Chondrocyte (in vitro differentiated cells): ENCODE measurements at regions not wholly inside any gene's neighbourhood (a gene's known extent, or its start where the extent isn't known, plus 50 kb on each side); places are given as distances from the start of the nearest gene placed in this dataset.

Experiments used
- DNase-seq: peaks from one replicate; pipeline ENCODE4 v3.0.0; 2021; ENCODE audit warnings: mixed read lengths, low spot score
- H3K27ac Mint-ChIP-seq: one replicate; pipeline ENCODE4 v1.8.0; 2021; ENCODE audit warnings: mild to moderate bottlenecking, moderate library complexity, mixed read lengths; ENCODE audit not compliant: unreplicated experiment
- H3K27me3 Mint-ChIP-seq: 2 replicates; pipeline ENCODE4 v1.8.0; 2021; ENCODE audit warnings: low read depth, mixed read lengths
- H3K36me3 Mint-ChIP-seq: 2 replicates; pipeline ENCODE4 v1.8.0; 2021; ENCODE audit warnings: low read depth, mixed read lengths
- H3K4me1 Mint-ChIP-seq: 2 replicates; pipeline ENCODE4 v1.8.0; 2021; ENCODE audit warnings: low read depth, mild to moderate bottlenecking, mixed read lengths
- H3K4me3 Mint-ChIP-seq: one replicate; pipeline ENCODE4 v1.8.0; 2021; ENCODE audit warnings: mild to moderate bottlenecking, moderate library complexity, mixed read lengths; ENCODE audit not compliant: unreplicated experiment
- H3K9me3 Mint-ChIP-seq: 2 replicates; pipeline ENCODE4 v1.8.0; 2021; ENCODE audit warnings: low read depth, mixed read lengths
- CTCF ChIP-seq: fragments of 200-600 bp; sonication (generic); IDR thresholded peaks from 2 replicates; pipeline ENCODE4 v1.5.0; 2021; ENCODE audit warnings: antibody characterized with exemption, mild to moderate bottlenecking, moderate library complexity

- no peak overlapping the region for H3K4me3 Mint-ChIP-seq
- no peaks in the 10 kb centered on the region for H3K4me1 Mint-ChIP-seq
- H3K27me3 Mint-ChIP-seq: peaks cover 2% of the 10 kb centered on the region
- no peaks in the 10 kb centered on the region for H3K36me3 Mint-ChIP-seq
- TF ChIP-seq CTCF: no peak
- no peak overlapping the region for H3K27ac Mint-ChIP-seq
- no peaks in the 10 kb centered on the region for H3K9me3 Mint-ChIP-seq
- no peak for DNase-seq
Measured at GRCh38 chr15:98282656-98283332, 322.3 kb downstream of the ARRDC4 start.

- DNase-seq: no peak
- Mint-ChIP-seq H3K4me1 (no peaks in the 10 kb centered on the region), H3K36me3 (no peaks in the 10 kb centered on the region), H3K27ac (no peak overlapping the region), H3K4me3 (no peak overlapping the region), H3K27me3 (peaks cover 6% of the 10 kb centered on the region), H3K9me3 (no peaks in the 10 kb centered on the region)
- no peak for TF ChIP-seq CTCF
Measured at GRCh38 chr15:98286200-98286599, 325.7 kb downstream of the ARRDC4 start.

GRCh38 chr15:98286831-98287230 lies 326.3 kb downstream of the ARRDC4 start:
- H3K4me3 Mint-ChIP-seq: no peak overlapping the region
- no peaks in the 10 kb centered on the region for H3K4me1 Mint-ChIP-seq
- DNase-seq: no peak
- no peaks in the 10 kb centered on the region for H3K36me3 Mint-ChIP-seq
- TF ChIP-seq CTCF: no peak
- H3K27me3 Mint-ChIP-seq: peaks cover 9% of the 10 kb centered on the region
- no peaks in the 10 kb centered on the region for H3K9me3 Mint-ChIP-seq
- no peak overlapping the region for H3K27ac Mint-ChIP-seq

- Mint-ChIP-seq H3K27me3 (peaks cover 18% of the 10 kb centered on the region), H3K4me3 (no peak overlapping the region), H3K27ac (no peak overlapping the region), H3K4me1 (peaks cover 8% of the 10 kb centered on the region), H3K9me3 (no peaks in the 10 kb centered on the region), H3K36me3 (no peaks in the 10 kb centered on the region)
- no peak for DNase-seq
- TF ChIP-seq CTCF: no peak
Measured at GRCh38 chr15:98288091-98288590, 327.6 kb downstream of the ARRDC4 start.

- no peak for TF ChIP-seq CTCF
- peaks cover 33% of the 10 kb centered on the region for H3K27me3 Mint-ChIP-seq
- no peaks in the 10 kb centered on the region for H3K9me3 Mint-ChIP-seq
- no peak for DNase-seq
- H3K36me3 Mint-ChIP-seq: no peaks in the 10 kb centered on the region
- H3K4me1 Mint-ChIP-seq: peaks cover 8% of the 10 kb centered on the region
- no peak overlapping the region for H3K27ac Mint-ChIP-seq
- H3K4me3 Mint-ChIP-seq: no peak overlapping the region
Measured at GRCh38 chr15:98289747-98290146, 329.2 kb downstream of the ARRDC4 start.
